Skeletal muscle cell (primary cell): ENCODE measurements at regions not wholly inside any gene's neighbourhood (a gene's known extent, or its start where the extent isn't known, plus 50 kb on each side); places are given as distances from the start of the nearest gene placed in this dataset.
"Not testable (repeated sequence)": the region's sequence is repeated elsewhere in the genome, so short reads cannot be mapped to it uniquely, and the experiment has no call there.

Source experiments
- DNase-seq: peaks from one replicate; pipeline ENCODE4 v3.0.0-alpha.2; 2010; ENCODE audit warnings: low read depth
- H3K4me3 ChIP-seq: 2 replicates; pipeline ENCODE4 v1.5.1; 2011; ENCODE audit warnings: low read depth, mild to moderate bottlenecking, control low read depth, low read length, moderate library complexity

GRCh38 chr4:85092943-85093342 lies 126.5 kb upstream of the WDFY3 start:
- no peak for DNase-seq
- H3K4me3 ChIP-seq = no peak overlapping the region

GRCh38 chr4:85094735-85095134 lies 128.2 kb upstream of the WDFY3 start:
- H3K4me3 ChIP-seq = no peak overlapping the region
- DNase-seq = no peak

GRCh38 chr4:85102606-85103005 lies 136.1 kb upstream of the WDFY3 start:
- H3K4me3 ChIP-seq = no peak overlapping the region
- DNase-seq = no peak

- DNase-seq = no peak
These were observed 139.7 kb upstream of the WDFY3 start for GRCh38 chr4:85106166-85106565.

GRCh38 chr4:85106805-85107336 lies 140.4 kb upstream of the WDFY3 start:
- no peak for DNase-seq
- no peak overlapping the region for H3K4me3 ChIP-seq

More at GRCh38 chr4:85106166-85106565, 139.7 kb upstream of the WDFY3 start:
- H3K4me3 ChIP-seq = no peak overlapping the region

- no peak for DNase-seq
- H3K4me3 ChIP-seq = no peak overlapping the region
These were observed 141.1 kb upstream of the WDFY3 start for GRCh38 chr4:85107553-85107952.

GRCh38 chr4:85113706-85114105 lies 147.2 kb upstream of the WDFY3 start:
- no peak for DNase-seq
- H3K4me3 ChIP-seq = no peak overlapping the region

GRCh38 chr4:85114526-85114925 lies 148.0 kb upstream of the WDFY3 start:
- no peak overlapping the region for H3K4me3 ChIP-seq
- DNase-seq = no peak

- DNase-seq = no peak
- no peak overlapping the region for H3K4me3 ChIP-seq
These were observed 149.5 kb upstream of the WDFY3 start for GRCh38 chr4:85116008-85116407.

- no peak overlapping the region for H3K4me3 ChIP-seq
- DNase-seq = no peak
These were observed 159.2 kb upstream of the WDFY3 start for GRCh38 chr4:85125688-85126087.

GRCh38 chr4:85126991-85127591 lies 160.6 kb upstream of the WDFY3 start:
- H3K4me3 ChIP-seq = no peak overlapping the region
- no peak for DNase-seq

GRCh38 chr4:85127653-85128052 lies 161.2 kb upstream of the WDFY3 start:
- no peak overlapping the region for H3K4me3 ChIP-seq
- no peak for DNase-seq

- H3K4me3 ChIP-seq = no peak overlapping the region
- no peak for DNase-seq
These were observed 162.0 kb upstream of the WDFY3 start for GRCh38 chr4:85128246-85129204.

GRCh38 chr4:85129354-85130125 lies 163.1 kb upstream of the WDFY3 start:
- DNase-seq = not testable (repeated sequence)

GRCh38 chr4:85132117-85132516 lies 165.6 kb upstream of the WDFY3 start:
- DNase-seq = no peak
- no peak overlapping the region for H3K4me3 ChIP-seq

More at GRCh38 chr4:85129354-85130125, 163.1 kb upstream of the WDFY3 start:
- H3K4me3 ChIP-seq = not testable (repeated sequence)

GRCh38 chr4:85132570-85132969 lies 166.1 kb upstream of the WDFY3 start:
- DNase-seq = no peak

GRCh38 chr4:85139749-85140148 lies 173.3 kb upstream of the WDFY3 start:
- not testable (repeated sequence) for DNase-seq, H3K4me3 ChIP-seq

More at GRCh38 chr4:85132570-85132969, 166.1 kb upstream of the WDFY3 start:
- no peak overlapping the region for H3K4me3 ChIP-seq

GRCh38 chr4:85142451-85142850 lies 176.0 kb upstream of the WDFY3 start:
- H3K4me3 ChIP-seq = no peak overlapping the region
- DNase-seq = no peak

GRCh38 chr4:85147481-85148076 lies 181.1 kb upstream of the WDFY3 start:
- DNase-seq = peak; percentile 34
- H3K4me3 ChIP-seq = no peak overlapping the region
